Ishikawa (cell line): ENCODE measurements at regions not wholly inside any gene's neighbourhood (a gene's known extent, or its start where the extent isn't known, plus 50 kb on each side); places are given as distances from the start of the nearest gene placed in this dataset.

ENCODE experiments used
- CEBPB ChIP-seq: IDR thresholded peaks from 2 replicates; pipeline ENCODE4 v1.6.1; 2012
- CREB1 ChIP-seq: IDR thresholded peaks from 2 replicates; pipeline ENCODE4 v1.6.1; 2012; ENCODE audit warnings: low read depth
- EP300 ChIP-seq: IDR thresholded peaks from 2 replicates; pipeline ENCODE4 v1.6.1; 2012; ENCODE audit warnings: borderline replicate concordance
- FOXM1 ChIP-seq: IDR thresholded peaks from 2 replicates; pipeline ENCODE4 v1.6.1; 2012; ENCODE audit warnings: low read depth, borderline replicate concordance
- REST ChIP-seq: IDR thresholded peaks from 2 replicates; pipeline ENCODE4 v1.6.1; 2012; ENCODE audit warnings: low read depth, mild to moderate bottlenecking
- USF1 ChIP-seq: IDR thresholded peaks from 2 replicates; pipeline ENCODE4 v1.6.1; 2012

- TF ChIP-seq EP300 (no peak), REST (no peak), FOXM1 (no peak), CREB1 (no peak), CEBPB (no peak), USF1 (no peak)
Measured at GRCh38 chr6:100105138-100105537, 111.1 kb upstream of the MCHR2 start.
